Fibroblast of skin of abdomen (primary cell): ENCODE measurements at regions not wholly inside any gene's neighbourhood (a gene's known extent, or its start where the extent isn't known, plus 50 kb on each side); places are given as distances from the start of the nearest gene placed in this dataset.
A peak's percentile ranks its signal among the peaks of the same experiment; 100 is the strongest.
"Not testable (repeated sequence)": the region's sequence is repeated elsewhere in the genome, so short reads cannot be mapped to it uniquely, and the experiment has no call there.

Experiments used
- DNase-seq: peaks from one replicate; pipeline ENCODE4 v3.0.0-alpha.2; 2013

DNA sequence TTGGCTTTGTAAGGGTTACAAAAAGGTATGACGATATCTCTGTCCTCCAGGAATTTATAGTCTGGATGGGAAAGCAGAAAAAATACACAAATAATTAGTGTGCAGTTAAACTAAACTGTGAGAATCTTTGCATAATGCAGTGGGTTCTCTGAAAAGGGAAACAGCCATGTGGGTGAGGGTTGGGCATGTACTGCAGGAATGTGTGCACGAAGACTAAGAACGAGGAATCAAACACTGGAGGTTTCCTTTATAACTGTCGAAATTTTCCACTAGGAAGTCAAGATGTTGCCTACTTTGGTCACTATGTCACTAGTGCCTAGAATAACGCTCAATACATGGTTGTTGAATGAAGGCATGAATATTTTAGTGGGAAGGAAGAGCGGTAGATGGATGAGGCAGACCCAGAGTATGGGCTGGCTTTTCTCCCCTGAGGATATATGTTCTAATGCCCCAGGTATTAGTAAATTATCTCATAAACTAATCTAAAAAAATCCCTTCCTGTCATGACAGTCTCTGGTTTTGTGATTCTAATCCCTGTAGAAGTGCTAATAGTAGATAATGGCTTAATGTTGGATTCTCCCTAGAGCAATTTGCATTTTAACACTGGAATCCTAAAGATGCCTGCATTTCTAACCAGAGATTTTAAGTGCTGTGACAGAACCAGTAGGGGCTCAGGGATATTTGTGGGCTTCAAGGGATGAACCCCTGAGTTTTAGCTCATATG lies 227.3 kb downstream of the NMUR2 start:
- DNase-seq = no peak

DNA sequence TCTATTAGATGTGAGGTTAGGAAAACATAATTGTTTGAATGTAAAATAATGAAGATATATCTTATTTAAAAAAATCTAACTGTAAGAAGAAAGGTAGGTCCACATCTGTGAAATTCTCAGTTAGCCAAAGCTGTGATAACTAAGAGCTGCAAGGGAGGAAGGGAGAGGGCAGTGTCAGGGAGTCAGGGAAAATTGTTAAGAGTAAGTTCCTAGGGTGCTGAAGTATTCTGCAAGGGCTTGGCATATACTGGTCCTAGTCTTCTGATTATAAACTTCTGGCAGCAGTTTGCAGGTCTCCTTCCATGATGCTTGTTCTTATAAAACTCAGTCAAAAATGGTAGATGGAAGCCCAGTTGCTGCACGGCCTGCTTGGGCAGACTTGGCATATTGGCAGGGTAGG lies 233.2 kb downstream of the NMUR2 start:
- no peak for DNase-seq

DNA sequence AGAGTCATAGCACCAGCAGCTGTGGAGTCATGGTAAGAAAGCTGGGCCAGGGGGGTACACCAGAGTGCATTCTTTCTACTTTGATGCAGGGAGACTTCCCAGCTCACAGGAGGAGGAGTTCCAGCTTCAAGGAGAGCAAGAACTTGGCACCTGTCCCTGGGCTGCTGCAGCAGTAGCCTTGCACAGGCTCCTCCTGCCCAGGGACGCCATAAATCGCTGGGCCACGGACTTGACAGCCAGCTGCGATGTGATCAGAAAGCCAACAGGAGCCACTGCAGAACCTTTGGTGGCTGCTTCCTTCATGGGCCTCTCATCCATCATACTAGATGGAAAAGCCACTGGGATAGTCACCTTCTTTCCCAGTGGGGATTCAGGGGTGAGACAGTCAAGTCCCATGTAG lies 234.7 kb downstream of the NMUR2 start:
- DNase-seq = no peak

DNA sequence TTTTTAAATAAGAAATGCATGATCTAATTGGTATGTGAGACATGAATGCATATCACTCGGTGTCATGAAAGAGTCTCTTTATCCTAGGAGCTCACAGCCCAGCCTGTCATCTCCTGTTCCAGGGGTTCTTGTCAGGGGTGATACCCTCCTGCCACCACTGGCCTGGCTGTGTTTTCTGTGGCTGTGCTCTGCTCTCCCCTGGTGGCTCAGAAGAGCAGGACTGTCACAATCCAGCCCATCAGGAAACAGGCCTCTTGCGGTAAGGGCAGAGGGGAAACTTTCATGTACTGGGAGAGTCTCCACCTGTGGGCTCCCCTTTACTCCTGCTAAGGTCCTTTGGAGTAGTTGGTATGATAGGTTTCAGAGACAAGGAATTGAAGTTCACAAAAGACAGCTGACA lies 240.2 kb upstream of the GLRA1 start:
- DNase-seq = no peak

DNA sequence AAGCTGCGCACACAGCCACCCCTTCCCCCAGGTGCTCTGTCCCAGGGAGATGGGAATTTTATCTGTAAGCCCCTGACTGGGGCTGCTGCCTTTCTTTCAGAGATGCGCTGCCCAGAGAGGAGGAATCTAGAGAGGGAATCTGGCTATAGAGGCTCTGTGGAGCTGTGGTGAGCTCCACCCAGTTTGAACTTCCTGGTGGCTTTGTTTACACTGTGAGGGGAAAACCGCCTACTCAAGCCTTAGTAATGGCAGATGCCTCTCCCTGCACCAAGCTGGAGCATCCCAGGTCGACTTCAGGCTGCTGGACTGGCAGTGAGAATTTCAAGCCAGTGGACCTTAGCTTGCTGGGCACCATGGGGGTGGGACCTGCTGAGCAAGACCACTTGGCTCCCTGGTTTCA lies 235.2 kb upstream of the GLRA1 start:
- DNase-seq = not testable (repeated sequence)

DNA sequence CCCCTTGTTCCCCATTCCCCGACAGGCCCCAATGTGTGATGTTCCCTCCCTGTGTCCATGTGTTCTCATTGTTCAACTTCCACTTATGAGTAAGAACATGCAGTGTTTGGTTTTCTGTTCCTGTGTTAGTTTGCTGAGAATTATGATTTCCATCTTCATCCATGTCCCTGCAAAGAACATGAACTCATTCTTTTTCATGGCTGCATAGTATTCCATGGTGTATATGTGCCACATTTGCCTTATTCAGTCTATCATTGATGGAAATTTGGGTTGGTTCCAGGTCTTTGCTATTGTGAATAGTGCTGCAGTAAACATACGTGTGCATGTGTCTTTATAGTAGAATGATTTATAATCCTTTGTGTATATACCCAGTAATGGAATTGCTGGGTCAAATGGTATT lies 229.8 kb upstream of the GLRA1 start:
- DNase-seq = not testable (repeated sequence)

DNA sequence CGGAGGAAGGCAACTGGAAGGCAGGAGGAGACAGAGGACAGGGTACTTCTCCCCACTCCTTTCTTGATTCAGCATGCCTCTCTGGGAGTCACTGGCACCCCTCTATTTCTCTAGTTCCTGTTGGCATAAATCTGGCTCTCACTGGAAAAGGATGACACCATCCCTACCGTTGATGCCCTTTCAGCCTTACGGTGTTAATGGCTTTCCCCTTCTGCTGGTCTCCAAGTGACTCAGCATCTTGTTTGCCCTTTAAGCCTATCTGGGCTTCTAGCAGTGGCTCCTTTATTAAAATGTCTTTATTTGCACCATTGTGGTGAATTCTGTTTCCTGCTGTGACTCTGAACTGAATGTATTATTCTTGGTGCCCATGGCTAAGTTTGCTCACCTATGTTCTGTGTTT lies 227.3 kb upstream of the GLRA1 start:
- no peak for DNase-seq

DNA sequence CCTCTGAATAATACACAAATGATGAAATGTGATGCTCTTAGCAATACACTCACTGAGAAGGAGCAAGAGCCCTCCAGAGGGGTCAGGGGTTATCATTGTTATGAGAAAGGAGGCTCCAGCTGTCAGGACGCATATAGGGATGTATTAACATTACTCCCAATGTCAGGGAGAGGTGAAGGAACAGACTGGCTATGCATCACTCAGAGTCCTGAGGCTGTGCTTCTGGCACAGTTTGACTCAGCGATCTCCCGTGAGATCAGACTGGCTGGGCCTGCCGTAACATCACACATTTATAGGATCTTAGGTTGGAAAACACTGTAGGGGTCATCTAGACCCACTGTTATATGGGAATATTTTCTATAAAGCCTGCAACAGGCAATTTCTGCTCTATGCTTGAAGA lies 226.5 kb upstream of the GLRA1 start:
- DNase-seq = no peak

DNA sequence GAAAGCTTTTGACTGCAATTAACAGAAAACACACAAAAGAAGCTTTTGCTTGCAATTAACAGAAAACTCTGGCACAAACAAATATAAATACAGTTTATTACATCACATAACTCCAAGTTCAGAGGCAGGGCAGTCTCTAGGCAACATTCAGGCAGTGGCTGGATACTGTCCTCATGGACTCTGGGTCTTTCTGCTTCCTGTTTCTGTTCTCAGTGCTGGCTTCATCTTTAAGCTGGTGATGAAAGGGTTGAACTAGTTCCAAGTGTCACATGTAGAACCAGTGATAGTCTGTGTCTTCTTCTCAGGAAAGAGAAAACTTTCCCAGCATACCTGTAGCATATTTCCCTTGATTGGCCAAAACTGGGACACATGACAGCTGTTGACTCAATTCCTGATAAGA lies 222.6 kb upstream of the GLRA1 start:
- DNase-seq = no peak

DNA sequence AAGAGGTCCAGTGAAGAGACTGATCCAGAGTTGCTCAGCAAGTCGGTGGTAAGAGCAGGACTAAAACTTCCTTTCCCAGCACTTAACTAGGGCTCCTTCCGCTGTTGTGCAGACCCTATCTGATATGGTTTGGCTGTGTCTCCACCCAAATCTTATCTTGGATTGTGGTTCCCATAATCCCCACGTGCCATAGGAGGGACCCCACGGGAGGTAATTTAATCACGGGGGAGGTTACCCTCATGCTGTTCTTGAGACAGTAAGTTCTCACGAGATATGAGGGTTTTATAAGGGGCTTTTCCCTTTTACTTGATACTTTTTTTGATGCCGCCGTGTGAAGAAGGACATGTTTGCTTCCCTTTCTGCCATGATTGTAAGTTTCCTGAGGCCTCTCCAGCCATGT lies 221.9 kb upstream of the GLRA1 start:
- DNase-seq = no peak

DNA sequence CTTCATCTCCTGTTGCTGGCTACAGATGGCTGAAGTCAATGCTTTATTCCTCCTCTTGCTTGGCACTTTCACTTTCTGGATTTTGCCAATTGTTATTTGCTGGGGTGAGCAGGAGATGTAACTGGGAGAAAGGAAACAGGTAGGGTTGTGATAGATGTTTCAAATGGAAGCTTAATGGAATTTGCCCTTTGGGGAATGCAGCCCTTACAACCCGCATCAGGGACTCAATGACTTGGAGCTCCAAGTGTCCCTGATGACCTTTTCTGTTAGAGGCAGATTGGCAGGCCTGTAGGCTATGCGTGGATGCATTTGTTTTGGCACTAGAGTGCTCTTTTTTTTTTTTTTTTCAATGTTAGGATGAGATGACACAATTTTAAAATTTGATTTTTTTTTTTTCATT lies 219.9 kb upstream of the GLRA1 start:
- DNase-seq = no peak

DNA sequence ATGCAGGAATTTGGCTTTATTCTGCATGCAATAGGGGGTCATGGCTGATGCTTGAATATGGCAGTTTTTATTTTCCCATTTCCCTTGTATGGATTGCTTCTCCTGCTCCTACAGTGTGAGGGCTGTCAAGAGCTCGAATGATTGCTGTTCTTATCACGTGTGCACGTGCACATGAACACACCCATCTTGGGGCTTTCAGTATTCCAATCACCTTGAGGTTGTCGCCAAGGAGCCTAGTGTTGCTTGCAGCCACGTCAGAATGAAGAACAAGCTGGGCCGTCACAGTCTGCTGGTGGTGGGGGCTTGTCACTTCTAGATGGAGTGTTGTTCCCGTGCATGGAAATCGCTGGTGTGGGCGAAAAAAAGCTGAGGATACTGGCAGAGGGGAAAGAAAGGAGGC lies 219.4 kb upstream of the GLRA1 start:
- no peak for DNase-seq

DNA sequence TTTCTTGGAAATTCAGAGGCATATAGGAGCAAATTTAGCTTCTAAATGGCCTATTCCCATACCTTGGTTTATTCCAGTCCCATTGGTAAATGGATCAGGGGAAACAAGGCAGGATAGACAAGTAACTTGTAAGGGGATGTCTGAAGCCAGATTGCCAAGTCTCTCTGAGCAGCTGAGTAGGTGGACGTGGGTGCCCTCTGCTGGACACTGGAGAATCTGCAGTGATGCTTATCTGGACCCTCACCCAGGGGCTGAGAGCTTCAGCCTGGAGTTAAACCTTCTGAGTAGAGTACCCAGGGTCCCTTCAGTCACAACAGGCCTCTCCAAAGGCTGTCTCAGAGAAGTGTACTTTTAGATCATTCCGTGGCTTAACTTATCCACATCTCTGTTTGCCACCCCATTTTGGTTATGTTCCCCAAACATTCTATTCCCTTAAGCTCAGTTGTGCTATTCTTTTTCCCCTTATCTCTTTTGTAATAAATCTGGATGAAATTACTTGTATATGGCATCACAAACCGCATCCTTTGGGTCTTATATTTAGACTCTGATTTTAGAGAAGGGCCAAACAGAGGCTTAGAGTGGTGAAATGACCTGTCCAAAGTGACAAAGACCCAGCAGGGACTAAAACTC lies 218.3 kb upstream of the GLRA1 start:
- peak; percentile 34 for DNase-seq

DNA sequence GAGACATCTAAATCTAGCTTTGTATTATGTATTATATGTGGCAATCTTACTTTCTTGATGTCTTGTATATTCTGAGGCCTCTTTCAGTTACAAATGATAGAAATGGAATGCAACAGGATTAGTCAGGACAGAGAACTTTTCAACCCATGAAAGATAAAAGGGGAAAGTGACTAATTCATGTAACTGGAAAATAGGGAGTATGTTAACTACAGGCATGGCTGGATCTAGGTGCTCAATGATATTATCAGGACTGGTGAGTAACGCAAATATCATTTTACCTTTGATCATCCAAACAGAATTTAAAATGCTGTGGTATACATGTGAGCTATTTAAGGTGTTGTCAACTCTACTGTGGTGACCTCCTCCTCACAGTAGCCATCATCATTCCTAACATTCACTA lies 215.7 kb upstream of the GLRA1 start:
- no peak for DNase-seq

DNA sequence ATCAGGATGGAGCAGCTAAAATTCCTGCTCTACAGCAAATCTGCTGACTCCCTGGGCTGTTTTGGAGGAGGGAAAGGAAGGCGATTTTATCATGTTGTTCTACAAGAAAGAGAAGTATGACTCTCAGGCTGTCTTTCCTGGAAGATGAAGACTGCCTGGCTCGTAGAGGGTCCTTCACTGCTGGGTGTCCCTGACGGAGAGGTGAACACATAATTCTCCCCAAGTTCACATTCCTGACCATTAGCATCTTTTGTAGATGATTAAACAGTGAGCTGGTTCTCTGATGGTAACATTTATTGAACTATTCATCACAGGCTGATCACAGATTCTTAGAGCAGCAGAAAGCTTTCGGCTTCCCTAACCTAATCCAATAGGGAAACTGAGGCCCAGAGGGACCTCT lies 212.4 kb upstream of the GLRA1 start:
- DNase-seq = no peak

DNA sequence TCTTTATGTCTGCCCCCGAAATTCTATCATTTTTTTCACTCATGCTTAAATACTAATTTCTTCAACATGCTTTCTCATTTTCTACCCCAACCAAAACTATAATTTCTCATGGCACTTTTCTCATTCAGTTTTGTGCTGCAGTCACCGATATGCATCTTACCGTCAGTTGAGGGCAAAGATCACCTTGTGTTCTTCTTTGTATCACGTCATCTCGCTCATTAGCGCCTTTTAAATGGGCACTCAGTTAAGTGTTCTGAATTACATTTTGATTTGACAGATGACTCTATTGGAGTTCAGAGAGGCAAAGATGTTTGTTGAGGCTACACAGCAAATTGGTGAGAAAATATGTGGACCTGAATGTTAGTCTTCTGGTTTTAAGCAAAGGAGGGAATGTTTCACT lies 211.7 kb upstream of the GLRA1 start:
- DNase-seq = no peak

DNA sequence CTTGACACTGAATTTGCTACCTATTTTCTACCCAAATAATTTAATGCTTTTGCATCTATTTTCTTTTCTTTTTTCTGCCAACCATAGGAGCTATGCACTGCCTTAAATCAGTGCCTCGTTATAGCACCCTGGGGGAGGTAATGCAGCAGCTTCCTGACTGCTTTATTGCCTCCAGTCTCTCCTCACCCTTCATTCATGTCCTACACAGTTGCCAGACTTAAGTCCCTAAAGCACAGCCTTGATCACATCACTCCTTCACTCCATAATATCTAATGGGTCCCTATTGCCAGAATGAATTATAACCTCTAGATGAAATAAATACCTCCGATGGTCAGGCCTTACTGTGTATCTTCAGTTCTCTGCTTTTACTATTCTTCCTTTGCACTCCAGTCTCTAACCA lies 211.2 kb upstream of the GLRA1 start:
- no peak for DNase-seq

DNA sequence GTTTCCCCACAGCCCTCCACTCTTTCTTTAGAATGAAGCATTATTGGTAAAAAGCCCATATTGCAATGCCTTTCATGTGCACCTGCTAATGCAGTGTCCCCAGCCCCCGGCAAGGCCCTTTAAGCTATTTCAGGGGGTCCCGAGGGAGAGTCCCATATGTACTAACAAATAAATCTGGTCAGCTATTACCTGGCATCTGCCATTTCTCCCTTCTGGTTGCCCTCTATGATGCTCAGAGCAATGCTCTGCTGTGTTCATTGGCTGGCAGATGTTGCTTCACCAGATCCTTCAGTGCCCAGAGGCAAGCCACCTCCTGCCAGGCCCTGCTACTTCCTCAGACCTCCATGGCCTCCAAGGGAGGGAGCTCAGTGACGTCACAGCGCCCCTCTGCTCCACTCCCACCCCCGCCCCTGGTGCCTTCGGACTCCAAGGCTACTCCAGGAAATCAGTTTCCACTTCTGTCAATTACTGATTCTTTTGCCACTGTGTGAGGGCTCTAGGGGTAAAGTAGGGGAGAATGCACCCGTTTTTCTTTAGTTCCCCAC lies 201.1 kb upstream of the GLRA1 start:
- DNase-seq = no peak

DNA sequence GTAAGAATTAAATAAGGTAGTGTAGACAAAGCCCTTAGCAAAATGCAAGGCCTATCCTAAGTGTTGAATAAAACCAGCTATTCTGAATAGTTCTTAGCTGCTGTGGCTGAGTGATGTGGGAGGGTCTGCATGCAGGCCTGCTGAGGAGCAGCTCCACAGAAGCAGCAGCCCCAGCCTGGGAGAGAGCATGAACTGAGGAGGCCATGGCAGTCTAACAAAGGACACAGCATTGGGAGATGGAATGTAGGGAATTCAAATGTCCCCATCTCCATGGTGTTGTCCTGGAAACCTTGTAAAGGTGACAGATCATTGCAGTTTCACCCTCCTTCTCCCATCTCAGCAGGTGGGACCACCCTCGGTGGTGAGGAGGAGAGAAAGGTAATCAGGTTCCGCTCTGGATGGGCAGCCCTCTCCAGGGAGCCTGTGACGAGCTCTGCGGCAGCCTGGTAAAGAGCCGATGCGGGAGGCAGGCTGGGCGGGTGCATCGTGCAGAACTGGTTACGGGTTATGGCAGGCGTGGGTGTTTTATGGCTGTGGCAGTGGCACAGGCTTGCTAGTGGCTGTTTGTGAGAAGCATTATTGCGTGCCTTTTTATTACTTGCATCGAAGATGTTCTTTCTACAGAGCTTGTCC lies 199.9 kb upstream of the GLRA1 start:
- no peak for DNase-seq

DNA sequence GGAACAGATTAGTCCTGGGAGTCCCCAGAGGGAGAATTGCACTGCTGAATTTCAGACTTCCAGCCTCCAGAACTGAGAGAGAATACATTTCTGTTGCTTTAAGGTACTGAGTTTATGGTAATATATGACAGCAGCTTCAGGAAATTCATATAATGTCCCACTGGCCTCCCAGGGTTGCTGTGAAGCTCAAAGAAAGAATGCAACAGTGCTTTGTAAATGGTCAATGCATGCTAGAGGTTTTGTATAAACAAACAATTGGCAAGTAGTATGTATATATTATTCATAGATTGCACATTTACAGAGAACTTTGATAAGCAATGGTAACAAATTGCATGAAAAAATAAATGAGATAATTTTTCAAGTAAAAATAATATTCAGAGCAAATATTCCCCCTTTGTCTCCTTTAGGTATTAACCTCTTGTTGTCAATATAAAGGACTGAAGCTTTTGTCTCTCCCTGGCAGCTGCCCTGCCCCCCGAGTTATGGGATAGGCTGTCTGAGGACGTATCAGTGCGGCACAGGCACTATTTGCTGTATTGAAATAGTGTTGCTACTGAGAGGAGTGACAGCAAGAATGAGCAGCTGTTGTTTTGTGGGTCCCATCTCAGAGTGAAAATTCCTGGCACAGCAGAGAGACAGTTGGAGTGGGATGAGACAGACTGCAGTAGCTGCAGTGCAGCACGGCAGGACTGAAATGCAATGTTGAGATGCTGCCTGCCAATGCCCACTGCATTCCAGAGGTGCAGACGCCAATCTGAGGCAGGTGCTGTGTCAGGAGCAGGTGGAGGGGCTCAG lies 194.2 kb upstream of the GLRA1 start:
- no peak for DNase-seq

DNA sequence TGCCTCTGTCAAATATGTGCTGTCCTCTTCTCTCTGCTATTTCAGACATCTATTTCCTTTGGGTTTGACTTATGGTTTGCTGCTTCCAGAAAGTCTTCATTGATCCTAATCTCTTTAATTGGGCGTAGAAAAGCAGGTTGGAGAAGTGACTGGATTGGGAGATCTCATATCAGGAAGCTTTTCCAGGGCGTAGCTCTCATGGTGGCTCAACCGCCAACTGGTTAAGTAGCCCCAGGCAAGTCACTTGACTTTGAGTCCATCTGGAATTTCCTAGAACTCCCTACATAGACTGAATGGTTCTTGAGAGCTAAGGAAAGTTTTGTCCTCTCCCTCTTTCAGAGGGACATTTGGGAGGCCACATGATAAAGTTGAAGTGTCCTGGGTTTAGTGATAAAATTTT lies 192.3 kb upstream of the GLRA1 start:
- no peak for DNase-seq

DNA sequence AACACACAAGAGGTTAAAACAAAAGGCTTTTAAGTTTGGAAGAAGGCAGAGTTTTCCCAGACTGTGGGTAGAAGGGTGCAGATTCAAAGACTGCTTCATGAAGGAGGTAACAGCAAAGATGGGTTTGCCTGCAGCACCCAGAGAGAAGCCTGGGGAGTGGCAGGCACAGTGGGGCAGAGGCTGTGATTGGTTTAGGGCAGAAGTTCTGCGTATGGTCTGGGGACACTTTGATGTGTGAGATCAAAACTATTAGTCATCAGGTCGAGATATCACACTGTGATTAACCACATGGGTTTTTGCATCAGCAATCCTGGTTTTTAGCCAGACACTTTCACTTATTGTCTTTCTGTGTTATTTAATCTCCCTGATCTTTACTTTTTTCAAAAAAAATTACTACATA lies 188.8 kb upstream of the GLRA1 start:
- no peak for DNase-seq

DNA sequence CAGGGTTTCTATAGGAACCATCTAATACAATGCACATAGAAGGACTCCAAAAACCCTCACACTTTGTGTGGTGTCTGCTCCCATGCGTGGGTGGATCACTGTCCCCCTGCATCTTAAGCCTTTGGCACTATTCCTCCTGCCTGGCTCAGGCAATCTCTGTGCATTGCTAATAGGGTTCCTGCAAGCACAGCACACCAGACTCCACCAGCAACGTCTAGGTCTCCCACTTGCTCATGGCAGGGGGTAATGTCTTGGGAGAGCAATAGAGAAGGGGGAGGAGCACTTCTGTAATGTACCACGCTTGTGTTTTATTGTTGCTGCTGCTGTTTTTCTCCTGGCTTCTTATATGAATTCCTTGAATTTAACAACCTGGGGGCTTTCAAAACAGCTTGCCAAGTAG lies 182.6 kb upstream of the GLRA1 start:
- DNase-seq = no peak
